ENCODE measurements at regions not wholly inside any gene's neighbourhood (a gene's known extent, or its start where the extent isn't known, plus 50 kb on each side); places are given as distances from the start of the nearest gene placed in this dataset.

GRCh38 chr5:69000949-69001348 lies 92.9 kb upstream of the SLC30A5 start:
- Histone ChIP-seq H3K36me3 (ENCODE audit: insufficient read depth, low read length) (no peaks in the 10 kb centered on the region), H3K27ac (ENCODE audit: low read depth, low read length, poor library complexity, severe bottlenecking) (no peak overlapping the region), H4K20me1 (ENCODE audit: insufficient read depth, low read length) (no peaks in the 10 kb centered on the region), H3K27me3 (ENCODE audit: insufficient read depth, low read length) (no peaks in the 10 kb centered on the region), H2AFZ (ENCODE audit: low read length) (no peak overlapping the region), H3K9me2 (ENCODE audit: low read depth, low read length) (no peaks in the 10 kb centered on the region), H3K4me3 (ENCODE audit: low read depth, low read length, poor library complexity, severe bottlenecking) (no peak overlapping the region), H3K9me3 (ENCODE audit: low read length) (no peaks in the 10 kb centered on the region), H3K4me2 (ENCODE audit: low read length) (no peak overlapping the region), H3F3A (ENCODE audit: insufficient read depth, low read length) (no peaks in the 10 kb centered on the region), H3K79me2 (ENCODE audit: insufficient read depth, low read length) (no peaks in the 10 kb centered on the region), H3K4me1 (ENCODE audit: insufficient read depth, low read length, severe bottlenecking) (no peaks in the 10 kb centered on the region), H3K9ac (ENCODE audit: low read length) (no peak overlapping the region)
- no peak for TF ChIP-seq EZH2 (IDR thresholded peaks at IDR 0.05; ENCODE audit: borderline replicate concordance, low read length)
- TF ChIP-seq, protein P1, sequence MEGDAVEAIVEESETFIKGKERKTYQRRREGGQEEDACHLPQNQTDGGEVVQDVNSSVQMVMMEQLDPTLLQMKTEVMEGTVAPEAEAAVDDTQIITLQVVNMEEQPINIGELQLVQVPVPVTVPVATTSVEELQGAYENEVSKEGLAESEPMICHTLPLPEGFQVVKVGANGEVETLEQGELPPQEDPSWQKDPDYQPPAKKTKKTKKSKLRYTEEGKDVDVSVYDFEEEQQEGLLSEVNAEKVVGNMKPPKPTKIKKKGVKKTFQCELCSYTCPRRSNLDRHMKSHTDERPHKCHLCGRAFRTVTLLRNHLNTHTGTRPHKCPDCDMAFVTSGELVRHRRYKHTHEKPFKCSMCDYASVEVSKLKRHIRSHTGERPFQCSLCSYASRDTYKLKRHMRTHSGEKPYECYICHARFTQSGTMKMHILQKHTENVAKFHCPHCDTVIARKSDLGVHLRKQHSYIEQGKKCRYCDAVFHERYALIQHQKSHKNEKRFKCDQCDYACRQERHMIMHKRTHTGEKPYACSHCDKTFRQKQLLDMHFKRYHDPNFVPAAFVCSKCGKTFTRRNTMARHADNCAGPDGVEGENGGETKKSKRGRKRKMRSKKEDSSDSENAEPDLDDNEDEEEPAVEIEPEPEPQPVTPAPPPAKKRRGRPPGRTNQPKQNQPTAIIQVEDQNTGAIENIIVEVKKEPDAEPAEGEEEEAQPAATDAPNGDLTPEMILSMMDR (IDR thresholded peaks at IDR 0.05; ENCODE audit: low read length), result no peak

DNA sequence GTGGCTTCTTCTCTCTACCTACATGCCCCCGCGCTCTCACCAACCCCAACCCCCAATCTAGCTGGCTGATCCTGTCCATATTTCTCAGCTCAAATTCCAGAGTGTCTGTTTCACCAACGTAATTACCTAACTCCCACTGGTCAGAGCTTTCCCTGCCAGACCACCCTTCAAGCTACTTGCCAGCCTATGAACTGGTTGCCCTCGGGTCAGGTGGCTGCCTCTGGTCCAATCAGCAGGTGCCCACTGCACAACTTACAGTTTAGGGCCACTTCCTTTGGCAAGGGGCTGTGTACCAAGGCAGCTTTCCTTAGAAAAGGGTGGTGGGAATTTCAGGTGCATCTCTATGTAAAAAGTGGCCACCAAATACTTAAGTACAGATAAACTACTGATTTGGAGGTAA lies 92.2 kb upstream of the SLC30A5 start:
- Histone ChIP-seq H3K4me3 (ENCODE audit: low read depth, low read length, poor library complexity, severe bottlenecking) (no peak overlapping the region), H3K79me2 (ENCODE audit: insufficient read depth, low read length) (no peaks in the 10 kb centered on the region), H3K9ac (ENCODE audit: low read length) (no peak overlapping the region), H3K27me3 (ENCODE audit: insufficient read depth, low read length) (no peaks in the 10 kb centered on the region), H2AFZ (ENCODE audit: low read length) (no peak overlapping the region), H3K36me3 (ENCODE audit: insufficient read depth, low read length) (no peaks in the 10 kb centered on the region), H3K9me2 (ENCODE audit: low read depth, low read length) (no peaks in the 10 kb centered on the region), H3F3A (ENCODE audit: insufficient read depth, low read length) (no peaks in the 10 kb centered on the region), H3K4me1 (ENCODE audit: insufficient read depth, low read length, severe bottlenecking) (no peaks in the 10 kb centered on the region), H4K20me1 (ENCODE audit: insufficient read depth, low read length) (no peaks in the 10 kb centered on the region), H3K27ac (ENCODE audit: low read depth, low read length, poor library complexity, severe bottlenecking) (no peak overlapping the region), H3K9me3 (ENCODE audit: low read length) (no peaks in the 10 kb centered on the region), H3K4me2 (ENCODE audit: low read length) (no peak overlapping the region)
- TF ChIP-seq, protein P1 (IDR thresholded peaks at IDR 0.05; ENCODE audit: low read length), result no peak

- Histone ChIP-seq H3K9me3 (ENCODE audit: low read length) (no peaks in the 10 kb centered on the region), H3K36me3 (ENCODE audit: insufficient read depth, low read length) (no peaks in the 10 kb centered on the region), H3K4me3 (ENCODE audit: low read depth, low read length, poor library complexity, severe bottlenecking) (no peak overlapping the region), H3F3A (ENCODE audit: insufficient read depth, low read length) (no peaks in the 10 kb centered on the region), H3K79me2 (ENCODE audit: insufficient read depth, low read length) (no peaks in the 10 kb centered on the region), H3K4me2 (ENCODE audit: low read length) (no peak overlapping the region), H3K9ac (ENCODE audit: low read length) (no peak overlapping the region), H3K4me1 (ENCODE audit: insufficient read depth, low read length, severe bottlenecking) (no peaks in the 10 kb centered on the region), H3K27ac (ENCODE audit: low read depth, low read length, poor library complexity, severe bottlenecking) (no peak overlapping the region), H4K20me1 (ENCODE audit: insufficient read depth, low read length) (no peaks in the 10 kb centered on the region), H3K9me2 (ENCODE audit: low read depth, low read length) (no peaks in the 10 kb centered on the region), H2AFZ (ENCODE audit: low read length) (no peak overlapping the region), H3K27me3 (ENCODE audit: insufficient read depth, low read length) (no peaks in the 10 kb centered on the region)
- TF ChIP-seq EZH2 (IDR thresholded peaks at IDR 0.05; ENCODE audit: borderline replicate concordance, low read length), result no peak
- TF ChIP-seq, protein P1 (IDR thresholded peaks at IDR 0.05; ENCODE audit: low read length), result no peak
Observed at GRCh38 chr5:69004127-69004526, 89.7 kb upstream of the SLC30A5 start.
